IMR-90 (cell line): ENCODE measurements at regions not wholly inside any gene's neighbourhood (a gene's known extent, or its start where the extent isn't known, plus 50 kb on each side); places are given as distances from the start of the nearest gene placed in this dataset.

ENCODE experiments used
- ATAC-seq: fragments of 200-7000 bp; cut with Tn5 transposase; 2 replicates; pipeline ENCODE4 v1.9.1; 2020; ENCODE audit warnings: low read depth, mild to moderate bottlenecking, moderate library complexity
- BruUV-seq: library from RNA; stranded (reverse); fragments of 400-500 nt; replicated peaks from 2 replicates; lab custom pipeline; 2021; lab: Mats Ljungman, UMichigan
- CTCF ChIA-PET: fragments of 300-600 bp; formaldehyde crosslinking; extraction: SDS; loops from one replicate; lab custom pipeline; 2021; ENCODE audit warnings: antibody characterized with exemption; lab: Yijun Ruan, JAX
- POLR2A ChIA-PET: fragments of 300-600 bp; sonication (Branson Sonifier 250); formaldehyde crosslinking; loops from one replicate; lab custom pipeline; 2022; ENCODE audit warnings: antibody characterized with exemption; ENCODE audit not compliant: unreplicated experiment; lab: Charles Lee
- DNase-seq: peaks from one replicate; pipeline ENCODE4 v3.0.0; 2013
- H2AFZ ChIP-seq: replicated peaks from 2 replicates; pipeline ENCODE3; 2013; ENCODE audit warnings: low read length, mild to moderate bottlenecking; ENCODE audit not compliant: poor library complexity
- H2AK5ac ChIP-seq: 2 replicates; pipeline ENCODE4 v1.6.1; 2013; ENCODE audit warnings: low read depth, low read length, inconsistent platforms
- H2AK9ac ChIP-seq: replicated peaks from 2 replicates; pipeline ENCODE3; 2013; ENCODE audit warnings: mild to moderate bottlenecking, low read depth, low read length, moderate library complexity; ENCODE audit not compliant: poor library complexity
- H2BK120ac ChIP-seq: 2 replicates; pipeline ENCODE4 v1.6.1; 2013; ENCODE audit warnings: low read depth, low read length, inconsistent platforms
- H2BK15ac ChIP-seq: 3 replicates; pipeline ENCODE4 v1.6.1; 2013; ENCODE audit warnings: low read depth, low read length, inconsistent platforms
- H2BK20ac ChIP-seq: 2 replicates; pipeline ENCODE4 v1.6.1; 2013; ENCODE audit warnings: low read depth, mild to moderate bottlenecking, inconsistent platforms, low read length, moderate library complexity
- H2BK5ac ChIP-seq: 2 replicates; pipeline ENCODE4 v1.6.1; 2013; ENCODE audit warnings: mild to moderate bottlenecking, low read depth, low read length, inconsistent platforms; ENCODE audit not compliant: poor library complexity, severe bottlenecking
- H3K14ac ChIP-seq: replicated peaks from 2 replicates; pipeline ENCODE4 v1.6.1; 2013; ENCODE audit warnings: low read depth, low read length, inconsistent platforms
- H3K18ac ChIP-seq: 2 replicates; pipeline ENCODE4 v1.6.1; 2013; ENCODE audit warnings: low read depth, low read length, control low read depth
- H3K23ac ChIP-seq: 2 replicates; pipeline ENCODE4 v1.6.1; 2013; ENCODE audit warnings: low read depth, low read length, inconsistent platforms
- H3K27ac ChIP-seq: 2 replicates; pipeline ENCODE4 v1.5.1; 2013; ENCODE audit warnings: mild to moderate bottlenecking, control low read depth, low read length; ENCODE audit not compliant: insufficient read depth
- H3K27me3 ChIP-seq: 2 replicates; pipeline ENCODE4 v1.6.1; 2013; ENCODE audit warnings: low read length; ENCODE audit not compliant: control insufficient read depth, insufficient read depth
- H3K36me3 ChIP-seq: 2 replicates; pipeline ENCODE4 v1.6.1; 2013; ENCODE audit warnings: low read length, mixed read lengths; ENCODE audit not compliant: control insufficient read depth, insufficient read depth
- H3K4ac ChIP-seq: 2 replicates; pipeline ENCODE4 v1.6.1; 2013; ENCODE audit warnings: low read depth, low read length, inconsistent platforms
- H3K4me1 ChIP-seq: 2 replicates; pipeline ENCODE4 v1.6.1; 2013; ENCODE audit warnings: low read length, mixed read lengths; ENCODE audit not compliant: control insufficient read depth, insufficient read depth
- H3K4me2 ChIP-seq: 2 replicates; pipeline ENCODE4 v1.6.1; 2013; ENCODE audit warnings: low read depth, mild to moderate bottlenecking, control low read depth, low read length, moderate library complexity
- H3K4me3 ChIP-seq: 2 replicates; pipeline ENCODE4 v1.5.1; 2013; ENCODE audit warnings: low read depth, mild to moderate bottlenecking, control low read depth, low read length, moderate library complexity; ENCODE audit not compliant: insufficient read depth
- H3K56ac ChIP-seq: 2 replicates; pipeline ENCODE4 v1.6.1; 2013; ENCODE audit warnings: low read length, inconsistent platforms; ENCODE audit not compliant: insufficient read depth; ENCODE audit errors: extremely low read depth
- H3K79me1 ChIP-seq, 2 experiments: 2 replicates each; pipeline ENCODE4 v1.6.1; 2013; ENCODE audit warnings: low read length in 2 of 2, inconsistent platforms in 1 of 2, low read depth in 1 of 2
- H3K9ac ChIP-seq: 2 replicates; pipeline ENCODE4 v1.6.1; 2013; ENCODE audit warnings: low read depth, low read length, control low read depth
- H3K9me1 ChIP-seq: 2 replicates; pipeline ENCODE4 v1.6.1; 2013; ENCODE audit warnings: low read length, inconsistent platforms; ENCODE audit not compliant: insufficient read depth
- H3K9me3 ChIP-seq: 2 replicates; pipeline ENCODE4 v1.6.1; 2013; ENCODE audit warnings: low read length; ENCODE audit not compliant: control insufficient read depth, insufficient read depth
- H4K20me1 ChIP-seq: 2 replicates; pipeline ENCODE4 v1.6.1; 2013; ENCODE audit warnings: low read length, inconsistent platforms; ENCODE audit not compliant: insufficient read depth
- H4K5ac ChIP-seq: 2 replicates; pipeline ENCODE4 v1.6.1; 2013; ENCODE audit warnings: mild to moderate bottlenecking, low read depth, low read length, control low read depth
- H4K8ac ChIP-seq, 2 experiments: 2 replicates each; pipeline ENCODE4 v1.6.1; 2013; ENCODE audit warnings: low read depth in 2 of 2, low read length in 2 of 2, control low read depth in 1 of 2, inconsistent platforms in 1 of 2
- H4K91ac ChIP-seq: 2 replicates; pipeline ENCODE4 v1.6.1; 2013; ENCODE audit warnings: low read depth, low read length, inconsistent platforms; ENCODE audit not compliant: insufficient read depth
- BHLHE40 ChIP-seq: fragments of 150-350 bp; IDR thresholded peaks from 2 replicates; pipeline ENCODE4 v1.6.1; 2016; ENCODE audit warnings: mild to moderate bottlenecking, low read depth, low read length
- CEBPB ChIP-seq: IDR thresholded peaks from 2 replicates; pipeline ENCODE4 v1.6.1; 2012; ENCODE audit warnings: low read depth, low read length, improper control_type of control experiment
- CHD1 ChIP-seq: IDR thresholded peaks from 2 replicates; pipeline ENCODE4 v1.6.1; 2012; ENCODE audit warnings: low read depth, low read length, improper control_type of control experiment
- CTCF ChIP-seq: conservative IDR thresholded peaks from 2 replicates; pipeline ENCODE4 v1.5.1; 2012; ENCODE audit warnings: mild to moderate bottlenecking, low read depth, low read length, improper control_type of control experiment
- ELK1 ChIP-seq: fragments of 150-350 bp; IDR thresholded peaks from 2 replicates; pipeline ENCODE4 v1.6.1; 2016; ENCODE audit warnings: low read depth, mild to moderate bottlenecking, low read length, moderate library complexity, borderline replicate concordance
- FOS ChIP-seq: fragments of 150-350 bp; IDR thresholded peaks from 2 replicates; pipeline ENCODE4 v1.6.1; 2016; ENCODE audit warnings: low read depth, low read length
- MAFK ChIP-seq: IDR thresholded peaks from 2 replicates; pipeline ENCODE4 v1.6.1; 2012; ENCODE audit warnings: low read depth, low read length, improper control_type of control experiment
- MAZ ChIP-seq: IDR thresholded peaks from 2 replicates; pipeline ENCODE4 v1.6.1; 2012; ENCODE audit warnings: low read depth, mild to moderate bottlenecking, low read length, improper control_type of control experiment, moderate library complexity, borderline replicate concordance
- MXI1 ChIP-seq: IDR thresholded peaks from 2 replicates; pipeline ENCODE4 v1.6.1; 2012; ENCODE audit warnings: low read depth, mild to moderate bottlenecking, low read length, moderate library complexity, borderline replicate concordance
- NFE2L2 ChIP-seq: fragments of 150-350 bp; IDR thresholded peaks from 2 replicates; pipeline ENCODE4 v1.6.1; 2016; ENCODE audit warnings: low read depth, mild to moderate bottlenecking, low read length
- POLR2A ChIP-seq: IDR thresholded peaks from 2 replicates; pipeline ENCODE4 v1.6.1; 2012; ENCODE audit warnings: mild to moderate bottlenecking, low read depth, low read length
- RAD21 ChIP-seq: IDR thresholded peaks from 2 replicates; pipeline ENCODE4 v1.6.1; 2012; ENCODE audit warnings: low read length, improper control_type of control experiment
- RCOR1 ChIP-seq: IDR thresholded peaks from 2 replicates; pipeline ENCODE4 v1.6.1; 2012; ENCODE audit warnings: mild to moderate bottlenecking, low read length, improper control_type of control experiment; ENCODE audit not compliant: insufficient replicate concordance
- RFX5 ChIP-seq: IDR thresholded peaks from 2 replicates; pipeline ENCODE4 v1.8.0; 2012; ENCODE audit warnings: low read depth, mild to moderate bottlenecking, low read length, moderate library complexity
- SMC3 ChIP-seq: fragments of 150-350 bp; IDR thresholded peaks from 2 replicates; pipeline ENCODE4 v1.6.1; 2016; ENCODE audit warnings: low read depth, mild to moderate bottlenecking, antibody characterized with exemption, low read length, moderate library complexity
- USF2 ChIP-seq: fragments of 150-350 bp; IDR thresholded peaks from 2 replicates; pipeline ENCODE4 v1.6.1; 2017; ENCODE audit warnings: mild to moderate bottlenecking, antibody characterized with exemption, low read length, low read depth
- WGBS, 2 experiments: methylation state at CpG; one replicate each; pipeline versions ENCODE4 v1.1.5 to v1.1.7; 2013; ENCODE audit warnings: missing lambda C conversion rate in 2 of 2; ENCODE audit not compliant: insufficient read length in 1 of 2; ENCODE audit errors: extremely low coverage in 2 of 2; 5-methylcytosine and 5-hydroxymethylcytosine counted together
- dilution Hi-C: fragments of 300-500 bp; cut with HindIII; formaldehyde crosslinking; loops from one replicate; pipeline ENCODE4 v1.14.3; 2018; ENCODE audit warnings: low sequenced_read_pairs; ENCODE audit not compliant: unreplicated experiment
- in situ Hi-C: fragments of 300-500 bp; cut with MboI; formaldehyde crosslinking; loops from 3 replicates; pipeline ENCODE4 v1.14.3; 2019; ENCODE audit warnings: low sequenced_read_pairs, inconsistent platforms, mixed read lengths
- intact Hi-C: fragments of 100-400 bp; cut with micrococcal nuclease; formaldehyde crosslinking; loops from 2 replicates; pipeline ENCODE4 v1.10.0; 2022

GRCh38 chr2:215712219-215712868, 276.5 kb upstream of the FN1 start:
- dilution Hi-C loops: no loop called here
- peak overlapping the region; percentile 61 for H3K9ac ChIP-seq
- TF ChIP-seq ELK1 (no peak), NFE2L2 (no peak), MXI1 (no peak), CEBPB (no peak), BHLHE40 (no peak), SMC3 (no peak), CTCF (no peak), MAFK (no peak), USF2 (no peak), FOS (no peak), RCOR1 (no peak), RAD21 (no peak), MAZ (no peak), CHD1 (no peak), POLR2A (no peak), RFX5 (no peak)

More at GRCh38 chr2:215712219-215712868, 276.5 kb upstream of the FN1 start:
- BruUV-seq: no TSS peak
- Histone ChIP-seq H3K23ac (peak overlapping the region; percentile 97), H2BK20ac (peak overlapping the region; percentile 99), H4K20me1 (no peaks in the 10 kb centered on the region), H3K14ac (peak overlapping the region; percentile 90), H3K27ac (peak overlapping the region; percentile 92), H4K91ac (peak overlapping the region; percentile 90), H3K56ac (peak overlapping the region; percentile 85), H3K79me1 (no peaks in the 10 kb centered on the region), H2AK9ac (peak overlapping the region; percentile 22), H3K4me3 (no peak overlapping the region), H4K5ac (peak overlapping the region; percentile 50), H4K8ac (peak overlapping the region; percentile 82 to 86), H2AK5ac (peak overlapping the region; percentile 92), H3K9me1 (peaks cover 4% of the 10 kb centered on the region), H3K4me2 (peak overlapping the region; percentile 56), H2BK15ac (peak overlapping the region; percentile 79), H2BK5ac (peak overlapping the region; percentile 97), H2BK120ac (peak overlapping the region; percentile 95), H3K18ac (peak overlapping the region; percentile 90), H3K4ac (peak overlapping the region; percentile 94), H3K36me3 (no peaks in the 10 kb centered on the region), H3K9me3 (no peaks in the 10 kb centered on the region), H3K27me3 (no peaks in the 10 kb centered on the region), H2AFZ (peak overlapping the region; percentile 68), H3K4me1 (peaks cover 26% of the 10 kb centered on the region)
- intact Hi-C loops (loop anchor here (2.0 to 5.0 kb wide), 4 partner anchors 14 to 260 kb away; no protein-coding TSS in a partner anchor), in situ Hi-C loops (no loop called here)
- no CpG with 5 or more reads among the region's 3 CpGs for WGBS, 2 experiments
- peak; percentile 10 for ATAC-seq
- no peak for DNase-seq
- POLR2A ChIA-PET: no interaction called here
- CTCF ChIA-PET: interaction anchor here (0.5 to 1.4 kb wide), 2 partner anchors 21 to 93 kb away, joined by 5 read pairs; no protein-coding TSS in a partner anchor
